Fibroblast of pulmonary artery (primary cell): ENCODE measurements at regions not wholly inside any gene's neighbourhood (a gene's known extent, or its start where the extent isn't known, plus 50 kb on each side); places are given as distances from the start of the nearest gene placed in this dataset.
"Not testable (repeated sequence)": the region's sequence is repeated elsewhere in the genome, so short reads cannot be mapped to it uniquely, and the experiment has no call there.

ENCODE experiments used
- DNase-seq: peaks from one replicate; pipeline ENCODE4 v3.0.0-alpha.2; 2010; ENCODE audit warnings: low read depth
- H3K4me3 ChIP-seq: replicated peaks from 2 replicates; pipeline ENCODE4 v1.5.1; 2011; ENCODE audit warnings: low read depth, mild to moderate bottlenecking, control low read depth, low read length, moderate library complexity
- CTCF ChIP-seq: IDR thresholded peaks from 2 replicates; pipeline ENCODE4 v1.5.1; 2011; ENCODE audit warnings: mild to moderate bottlenecking, control low read depth, low read length, inconsistent platforms; ENCODE audit errors: missing control alignments

- H3K4me3 ChIP-seq, DNase-seq: not testable (repeated sequence)
Measured at GRCh38 chr19:34871911-34872310, 54.8 kb upstream of the ZNF30 start.

GRCh38 chr19:34867631-34868030 is 59.1 kb upstream of the ZNF30 start:
- no peak overlapping the region for H3K4me3 ChIP-seq
- no peak for DNase-seq
- TF ChIP-seq CTCF, result no peak

- DNase-seq, result not testable (repeated sequence)
Measured at GRCh38 chr19:34865225-34865624, 61.5 kb upstream of the ZNF30 start.

GRCh38 chr19:34859823-34860736 is 66.6 kb upstream of the ZNF30 start:
- DNase-seq, result not testable (repeated sequence)
- H3K4me3 ChIP-seq, result peak overlapping the region; percentile 34

More at GRCh38 chr19:34865225-34865624, 61.5 kb upstream of the ZNF30 start:
- H3K4me3 ChIP-seq, result not testable (repeated sequence)

GRCh38 chr19:34859325-34859724 is 67.4 kb upstream of the ZNF30 start:
- H3K4me3 ChIP-seq, DNase-seq: not testable (repeated sequence)

- no peak for TF ChIP-seq CTCF
- DNase-seq, result no peak
- H3K4me3 ChIP-seq, result no peak overlapping the region
Measured at GRCh38 chr19:34856052-34856451, 70.7 kb upstream of the ZNF30 start.

- no peak for DNase-seq
- no peak for TF ChIP-seq CTCF
- no peak overlapping the region for H3K4me3 ChIP-seq
Measured at GRCh38 chr19:34853369-34853768, 73.3 kb upstream of the ZNF30 start.

GRCh38 chr19:34852669-34853068 is 74.0 kb upstream of the ZNF30 start:
- DNase-seq, result no peak
- no peak for TF ChIP-seq CTCF
- no peak overlapping the region for H3K4me3 ChIP-seq

GRCh38 chr19:34851277-34851804 is 75.4 kb upstream of the ZNF30 start:
- no peak for DNase-seq
- no peak for TF ChIP-seq CTCF
- no peak overlapping the region for H3K4me3 ChIP-seq
